ENCODE measurements at regions not wholly inside any gene's neighbourhood (a gene's known extent, or its start where the extent isn't known, plus 50 kb on each side); places are given as distances from the start of the nearest gene placed in this dataset.

GRCh38 chr22:27335102-27335660 lies 466.4 kb downstream of the MN1 start:
- TF ChIP-seq CTCF (IDR thresholded peaks at IDR 0.05; ENCODE audit: insufficient read depth, low read depth, low read length), result no peak
- no peak for TF ChIP-seq EZH2 (IDR thresholded peaks at IDR 0.05; ENCODE audit: insufficient read depth, low read length)

Measured in astrocyte (in vitro differentiated cells and primary cell).